HEK293T (cell line): ENCODE measurements at regions not wholly inside any gene's neighbourhood (a gene's known extent, or its start where the extent isn't known, plus 50 kb on each side); places are given as distances from the start of the nearest gene placed in this dataset.

ENCODE experiments used
- ARNT ChIP-seq: fragments of 450-650 bp; IDR thresholded peaks from 2 replicates; pipeline ENCODE4 v1.6.1; 2017; ENCODE audit warnings: mild to moderate bottlenecking
- BHLHE40 ChIP-seq: fragments of 450-650 bp; IDR thresholded peaks from 2 replicates; pipeline ENCODE4 v1.6.1; 2016; ENCODE audit warnings: mild to moderate bottlenecking, moderate library complexity, borderline replicate concordance
- FOXK2 ChIP-seq: fragments of 450-650 bp; IDR thresholded peaks from 2 replicates; pipeline ENCODE4 v1.6.1; 2016; ENCODE audit warnings: mild to moderate bottlenecking
- FOXM1 ChIP-seq: fragments of 450-650 bp; IDR thresholded peaks from 2 replicates; pipeline ENCODE4 v1.6.1; 2017; ENCODE audit warnings: mild to moderate bottlenecking, borderline replicate concordance
- HDGF ChIP-seq: fragments of 450-650 bp; IDR thresholded peaks from 2 replicates; pipeline ENCODE4 v1.6.1; 2017; ENCODE audit warnings: antibody characterized with exemption, borderline replicate concordance
- LEF1 ChIP-seq: fragments of 450-650 bp; IDR thresholded peaks from 2 replicates; pipeline ENCODE4 v1.6.1; 2017; ENCODE audit warnings: mild to moderate bottlenecking, borderline replicate concordance
- NFRKB ChIP-seq: fragments of 450-650 bp; IDR thresholded peaks from 2 replicates; pipeline ENCODE4 v1.6.1; 2016; ENCODE audit warnings: mild to moderate bottlenecking, moderate library complexity
- PKNOX1 ChIP-seq: fragments of 450-650 bp; IDR thresholded peaks from 2 replicates; pipeline ENCODE4 v1.6.1; 2016
- SP1 ChIP-seq: fragments of 450-650 bp; IDR thresholded peaks from 2 replicates; pipeline ENCODE4 v1.6.1; 2017
- SUZ12 ChIP-seq: fragments of 450-650 bp; IDR thresholded peaks from 2 replicates; pipeline ENCODE4 v1.6.1; 2016; ENCODE audit warnings: mild to moderate bottlenecking
- TARDBP ChIP-seq: fragments of 450-650 bp; IDR thresholded peaks from 2 replicates; pipeline ENCODE4 v1.6.1; 2016
- ZNF384 ChIP-seq: fragments of 450-650 bp; IDR thresholded peaks from 2 replicates; pipeline ENCODE4 v1.6.1; 2016

GRCh38 chr5:125333416-125333815, 587.0 kb upstream of the ZNF608 start:
- no peak for TF ChIP-seq NFRKB
- TF ChIP-seq PKNOX1 = no peak
- no peak for TF ChIP-seq SP1
- no peak for TF ChIP-seq FOXK2
- no peak for TF ChIP-seq FOXM1
- TF ChIP-seq BHLHE40 = no peak
- TF ChIP-seq ZNF384 = no peak
- TF ChIP-seq SUZ12 = no peak
- no peak for TF ChIP-seq LEF1
- no peak for TF ChIP-seq ARNT
- TF ChIP-seq TARDBP = no peak
- no peak for TF ChIP-seq HDGF
